IMR-90 (cell line): ENCODE measurements at regions not wholly inside any gene's neighbourhood (a gene's known extent, or its start where the extent isn't known, plus 50 kb on each side); places are given as distances from the start of the nearest gene placed in this dataset.

Experiments used
- ATAC-seq: fragments of 200-7000 bp; cut with Tn5 transposase; 2 replicates; pipeline ENCODE4 v1.9.1; 2020; ENCODE audit warnings: low read depth, mild to moderate bottlenecking, moderate library complexity
- BruUV-seq: library from RNA; stranded (reverse); fragments of 400-500 nt; replicated peaks from 2 replicates; lab custom pipeline; 2021; lab: Mats Ljungman, UMichigan
- CTCF ChIA-PET: fragments of 300-600 bp; formaldehyde crosslinking; extraction: SDS; loops from one replicate; lab custom pipeline; 2021; ENCODE audit warnings: antibody characterized with exemption; lab: Yijun Ruan, JAX
- POLR2A ChIA-PET: fragments of 300-600 bp; sonication (Branson Sonifier 250); formaldehyde crosslinking; loops from one replicate; lab custom pipeline; 2022; ENCODE audit warnings: antibody characterized with exemption; ENCODE audit not compliant: unreplicated experiment; lab: Charles Lee
- DNase-seq: peaks from one replicate; pipeline ENCODE4 v3.0.0; 2013
- H2AFZ ChIP-seq: replicated peaks from 2 replicates; pipeline ENCODE3; 2013; ENCODE audit warnings: low read length, mild to moderate bottlenecking; ENCODE audit not compliant: poor library complexity
- H2AK5ac ChIP-seq: 2 replicates; pipeline ENCODE4 v1.6.1; 2013; ENCODE audit warnings: low read depth, low read length, inconsistent platforms
- H2AK9ac ChIP-seq: replicated peaks from 2 replicates; pipeline ENCODE3; 2013; ENCODE audit warnings: mild to moderate bottlenecking, low read depth, low read length, moderate library complexity; ENCODE audit not compliant: poor library complexity
- H2BK120ac ChIP-seq: 2 replicates; pipeline ENCODE4 v1.6.1; 2013; ENCODE audit warnings: low read depth, low read length, inconsistent platforms
- H2BK15ac ChIP-seq: 3 replicates; pipeline ENCODE4 v1.6.1; 2013; ENCODE audit warnings: low read depth, low read length, inconsistent platforms
- H2BK20ac ChIP-seq: 2 replicates; pipeline ENCODE4 v1.6.1; 2013; ENCODE audit warnings: low read depth, mild to moderate bottlenecking, inconsistent platforms, low read length, moderate library complexity
- H2BK5ac ChIP-seq: 2 replicates; pipeline ENCODE4 v1.6.1; 2013; ENCODE audit warnings: mild to moderate bottlenecking, low read depth, low read length, inconsistent platforms; ENCODE audit not compliant: poor library complexity, severe bottlenecking
- H3K14ac ChIP-seq: replicated peaks from 2 replicates; pipeline ENCODE4 v1.6.1; 2013; ENCODE audit warnings: low read depth, low read length, inconsistent platforms
- H3K18ac ChIP-seq: 2 replicates; pipeline ENCODE4 v1.6.1; 2013; ENCODE audit warnings: low read depth, low read length, control low read depth
- H3K23ac ChIP-seq: 2 replicates; pipeline ENCODE4 v1.6.1; 2013; ENCODE audit warnings: low read depth, low read length, inconsistent platforms
- H3K27ac ChIP-seq: 2 replicates; pipeline ENCODE4 v1.5.1; 2013; ENCODE audit warnings: mild to moderate bottlenecking, control low read depth, low read length; ENCODE audit not compliant: insufficient read depth
- H3K27me3 ChIP-seq: 2 replicates; pipeline ENCODE4 v1.6.1; 2013; ENCODE audit warnings: low read length; ENCODE audit not compliant: control insufficient read depth, insufficient read depth
- H3K36me3 ChIP-seq: 2 replicates; pipeline ENCODE4 v1.6.1; 2013; ENCODE audit warnings: low read length, mixed read lengths; ENCODE audit not compliant: control insufficient read depth, insufficient read depth
- H3K4ac ChIP-seq: 2 replicates; pipeline ENCODE4 v1.6.1; 2013; ENCODE audit warnings: low read depth, low read length, inconsistent platforms
- H3K4me1 ChIP-seq: 2 replicates; pipeline ENCODE4 v1.6.1; 2013; ENCODE audit warnings: low read length, mixed read lengths; ENCODE audit not compliant: control insufficient read depth, insufficient read depth
- H3K4me2 ChIP-seq: 2 replicates; pipeline ENCODE4 v1.6.1; 2013; ENCODE audit warnings: low read depth, mild to moderate bottlenecking, control low read depth, low read length, moderate library complexity
- H3K4me3 ChIP-seq: 2 replicates; pipeline ENCODE4 v1.5.1; 2013; ENCODE audit warnings: low read depth, mild to moderate bottlenecking, control low read depth, low read length, moderate library complexity; ENCODE audit not compliant: insufficient read depth
- H3K56ac ChIP-seq: 2 replicates; pipeline ENCODE4 v1.6.1; 2013; ENCODE audit warnings: low read length, inconsistent platforms; ENCODE audit not compliant: insufficient read depth; ENCODE audit errors: extremely low read depth
- H3K79me1 ChIP-seq, 2 experiments: 2 replicates each; pipeline ENCODE4 v1.6.1; 2013; ENCODE audit warnings: low read length in 2 of 2, inconsistent platforms in 1 of 2, low read depth in 1 of 2
- H3K9ac ChIP-seq: 2 replicates; pipeline ENCODE4 v1.6.1; 2013; ENCODE audit warnings: low read depth, low read length, control low read depth
- H3K9me1 ChIP-seq: 2 replicates; pipeline ENCODE4 v1.6.1; 2013; ENCODE audit warnings: low read length, inconsistent platforms; ENCODE audit not compliant: insufficient read depth
- H3K9me3 ChIP-seq: 2 replicates; pipeline ENCODE4 v1.6.1; 2013; ENCODE audit warnings: low read length; ENCODE audit not compliant: control insufficient read depth, insufficient read depth
- H4K20me1 ChIP-seq: 2 replicates; pipeline ENCODE4 v1.6.1; 2013; ENCODE audit warnings: low read length, inconsistent platforms; ENCODE audit not compliant: insufficient read depth
- H4K5ac ChIP-seq: 2 replicates; pipeline ENCODE4 v1.6.1; 2013; ENCODE audit warnings: mild to moderate bottlenecking, low read depth, low read length, control low read depth
- H4K8ac ChIP-seq, 2 experiments: 2 replicates each; pipeline ENCODE4 v1.6.1; 2013; ENCODE audit warnings: low read depth in 2 of 2, low read length in 2 of 2, control low read depth in 1 of 2, inconsistent platforms in 1 of 2
- H4K91ac ChIP-seq: 2 replicates; pipeline ENCODE4 v1.6.1; 2013; ENCODE audit warnings: low read depth, low read length, inconsistent platforms; ENCODE audit not compliant: insufficient read depth
- BHLHE40 ChIP-seq: fragments of 150-350 bp; IDR thresholded peaks from 2 replicates; pipeline ENCODE4 v1.6.1; 2016; ENCODE audit warnings: mild to moderate bottlenecking, low read depth, low read length
- CTCF ChIP-seq: conservative IDR thresholded peaks from 2 replicates; pipeline ENCODE4 v1.5.1; 2012; ENCODE audit warnings: mild to moderate bottlenecking, low read depth, low read length, improper control_type of control experiment
- ELK1 ChIP-seq: fragments of 150-350 bp; IDR thresholded peaks from 2 replicates; pipeline ENCODE4 v1.6.1; 2016; ENCODE audit warnings: low read depth, mild to moderate bottlenecking, low read length, moderate library complexity, borderline replicate concordance
- MAFK ChIP-seq: IDR thresholded peaks from 2 replicates; pipeline ENCODE4 v1.6.1; 2012; ENCODE audit warnings: low read depth, low read length, improper control_type of control experiment
- MAZ ChIP-seq: IDR thresholded peaks from 2 replicates; pipeline ENCODE4 v1.6.1; 2012; ENCODE audit warnings: low read depth, mild to moderate bottlenecking, low read length, improper control_type of control experiment, moderate library complexity, borderline replicate concordance
- NFE2L2 ChIP-seq: fragments of 150-350 bp; IDR thresholded peaks from 2 replicates; pipeline ENCODE4 v1.6.1; 2016; ENCODE audit warnings: low read depth, mild to moderate bottlenecking, low read length
- POLR2A ChIP-seq: IDR thresholded peaks from 2 replicates; pipeline ENCODE4 v1.6.1; 2012; ENCODE audit warnings: mild to moderate bottlenecking, low read depth, low read length
- RAD21 ChIP-seq: IDR thresholded peaks from 2 replicates; pipeline ENCODE4 v1.6.1; 2012; ENCODE audit warnings: low read length, improper control_type of control experiment
- RCOR1 ChIP-seq: IDR thresholded peaks from 2 replicates; pipeline ENCODE4 v1.6.1; 2012; ENCODE audit warnings: mild to moderate bottlenecking, low read length, improper control_type of control experiment; ENCODE audit not compliant: insufficient replicate concordance
- USF2 ChIP-seq: fragments of 150-350 bp; IDR thresholded peaks from 2 replicates; pipeline ENCODE4 v1.6.1; 2017; ENCODE audit warnings: mild to moderate bottlenecking, antibody characterized with exemption, low read length, low read depth
- WGBS, 2 experiments: methylation state at CpG; one replicate each; pipeline versions ENCODE4 v1.1.5 to v1.1.7; 2013; ENCODE audit warnings: missing lambda C conversion rate in 2 of 2; ENCODE audit not compliant: insufficient read length in 1 of 2; ENCODE audit errors: extremely low coverage in 2 of 2; 5-methylcytosine and 5-hydroxymethylcytosine counted together
- dilution Hi-C: fragments of 300-500 bp; cut with HindIII; formaldehyde crosslinking; loops from one replicate; pipeline ENCODE4 v1.14.3; 2018; ENCODE audit warnings: low sequenced_read_pairs; ENCODE audit not compliant: unreplicated experiment
- in situ Hi-C: fragments of 300-500 bp; cut with MboI; formaldehyde crosslinking; loops from 3 replicates; pipeline ENCODE4 v1.14.3; 2019; ENCODE audit warnings: low sequenced_read_pairs, inconsistent platforms, mixed read lengths
- intact Hi-C: fragments of 100-400 bp; cut with micrococcal nuclease; formaldehyde crosslinking; loops from 2 replicates; pipeline ENCODE4 v1.10.0; 2022

GRCh38 chr2:562391-563364 lies 114.5 kb downstream of the TMEM18 start (continued):
- no peak for TF ChIP-seq ELK1

- no peak overlapping the region for H2AFZ ChIP-seq
- no CpG with 5 or more reads among the region's 14 CpGs for WGBS, 2 experiments
- H3K4ac ChIP-seq: no peak overlapping the region
- POLR2A ChIA-PET: no interaction called here
- dilution Hi-C loops: no loop called here
- no peak overlapping the region for H2BK20ac ChIP-seq
- CTCF ChIA-PET: no interaction called here
- no peak overlapping the region for H3K4me3 ChIP-seq
- no peak overlapping the region for H3K4me2 ChIP-seq
- H3K18ac ChIP-seq: no peak overlapping the region
- H3K9me1 ChIP-seq: no peaks in the 10 kb centered on the region
- intact Hi-C loops: no loop called here
- H4K8ac ChIP-seq: no peak overlapping the region
- H2BK120ac ChIP-seq: no peak overlapping the region
- BruUV-seq: no TSS peak
- no peak overlapping the region for H2AK9ac ChIP-seq
- H3K4me1 ChIP-seq: no peaks in the 10 kb centered on the region
- ATAC-seq (no peak), DNase-seq (no peak)
- H3K23ac ChIP-seq: no peak overlapping the region
- in situ Hi-C loops: no loop called here
- H4K5ac ChIP-seq: no peak overlapping the region
- H3K27ac ChIP-seq: no peak overlapping the region
- H2BK15ac ChIP-seq: no peak overlapping the region
- no peak overlapping the region for H3K56ac ChIP-seq
- H4K20me1 ChIP-seq: no peaks in the 10 kb centered on the region
- H3K36me3 ChIP-seq: no peaks in the 10 kb centered on the region
- no peak overlapping the region for H2AK5ac ChIP-seq
- peaks cover 40% of the 10 kb centered on the region for H3K9me3 ChIP-seq
- no peak overlapping the region for H3K9ac ChIP-seq
- no peaks in the 10 kb centered on the region for H3K27me3 ChIP-seq
- no peak overlapping the region for H3K14ac ChIP-seq
- H3K79me1 ChIP-seq: no peaks in the 10 kb centered on the region
- no peak overlapping the region for H2BK5ac ChIP-seq
- no peak overlapping the region for H4K91ac ChIP-seq
- TF ChIP-seq CTCF (no peak), RCOR1 (no peak), MAFK (no peak), POLR2A (no peak), MAZ (no peak), BHLHE40 (no peak), ELK1 (no peak), USF2 (no peak), RAD21 (no peak), NFE2L2 (no peak)
Measured at GRCh38 chr2:558879-559278, 118.3 kb downstream of the TMEM18 start.
